ENCODE measurements at regions not wholly inside any gene's neighbourhood (a gene's known extent, or its start where the extent isn't known, plus 50 kb on each side); places are given as distances from the start of the nearest gene placed in this dataset.

DNA sequence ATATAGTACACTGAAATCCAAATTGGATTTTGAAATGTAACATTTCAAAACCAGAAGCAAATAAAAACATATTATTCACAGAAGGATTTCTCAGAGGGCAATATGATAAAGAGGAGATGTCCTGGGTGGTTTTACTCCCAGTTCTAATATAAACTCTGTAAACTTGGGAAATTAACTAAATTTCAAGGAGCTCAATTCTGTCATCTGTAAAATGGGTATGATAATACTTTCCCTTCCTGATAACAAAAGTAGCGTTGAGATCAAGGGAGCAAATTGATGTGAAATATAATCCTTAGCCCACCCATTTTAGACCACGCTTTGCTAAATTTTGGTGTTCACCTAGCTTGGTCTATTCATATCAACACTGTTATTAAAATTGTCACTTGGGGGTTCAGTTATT, 192.5 kb upstream of the BTG1 start:
- Histone ChIP-seq H3K4me3 (no peak overlapping the region), H3K79me2 (replicated peaks; ENCODE audit: insufficient read depth) (no peaks in the 10 kb centered on the region), H3K36me3 (ENCODE audit: insufficient read depth) (no peaks in the 10 kb centered on the region), H3K27me3 (ENCODE audit: insufficient read depth) (no peaks in the 10 kb centered on the region), H3K27ac (ENCODE audit: low read depth) (no peak overlapping the region), H3K4me2 (no peak overlapping the region), H2AFZ (no peak overlapping the region), H3F3A (replicated peaks; ENCODE audit: low read depth) (no peaks in the 10 kb centered on the region), H3K9me2 (ENCODE audit: insufficient read depth) (peaks cover 8% of the 10 kb centered on the region), H3K4me1 (ENCODE audit: insufficient read depth) (peaks cover 5% of the 10 kb centered on the region; the same call in 1 of the 2 replicates), H4K20me1 (replicated peaks; ENCODE audit: insufficient read depth) (no peaks in the 10 kb centered on the region)
- H3K36me3 Mint-ChIP-seq (ENCODE audit: low read depth): no peaks in the 10 kb centered on the region
- no peak for ATAC-seq
- H3K27me3 Mint-ChIP-seq (ENCODE audit: insufficient read depth, low read depth, poor library complexity): peaks cover 3% of the 10 kb centered on the region
- H3K4me3 Mint-ChIP-seq: no peak overlapping the region
- H3K9me3 Mint-ChIP-seq: no peaks in the 10 kb centered on the region
- H3K4me1 Mint-ChIP-seq: peaks cover 5% of the 10 kb centered on the region; the same call in 2 of the 3 replicates
- DNase-seq (ENCODE audit: low spot score): no peak
- H3K27ac Mint-ChIP-seq: no peak overlapping the region
- TF ChIP-seq, protein P1, sequence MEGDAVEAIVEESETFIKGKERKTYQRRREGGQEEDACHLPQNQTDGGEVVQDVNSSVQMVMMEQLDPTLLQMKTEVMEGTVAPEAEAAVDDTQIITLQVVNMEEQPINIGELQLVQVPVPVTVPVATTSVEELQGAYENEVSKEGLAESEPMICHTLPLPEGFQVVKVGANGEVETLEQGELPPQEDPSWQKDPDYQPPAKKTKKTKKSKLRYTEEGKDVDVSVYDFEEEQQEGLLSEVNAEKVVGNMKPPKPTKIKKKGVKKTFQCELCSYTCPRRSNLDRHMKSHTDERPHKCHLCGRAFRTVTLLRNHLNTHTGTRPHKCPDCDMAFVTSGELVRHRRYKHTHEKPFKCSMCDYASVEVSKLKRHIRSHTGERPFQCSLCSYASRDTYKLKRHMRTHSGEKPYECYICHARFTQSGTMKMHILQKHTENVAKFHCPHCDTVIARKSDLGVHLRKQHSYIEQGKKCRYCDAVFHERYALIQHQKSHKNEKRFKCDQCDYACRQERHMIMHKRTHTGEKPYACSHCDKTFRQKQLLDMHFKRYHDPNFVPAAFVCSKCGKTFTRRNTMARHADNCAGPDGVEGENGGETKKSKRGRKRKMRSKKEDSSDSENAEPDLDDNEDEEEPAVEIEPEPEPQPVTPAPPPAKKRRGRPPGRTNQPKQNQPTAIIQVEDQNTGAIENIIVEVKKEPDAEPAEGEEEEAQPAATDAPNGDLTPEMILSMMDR (conservative IDR thresholded peaks at IDR 0.05; ENCODE audit: low read depth in 2 of 2): no peak
- TF ChIP-seq EZH2 (IDR thresholded peaks at IDR 0.05; ENCODE audit: low read depth, unreplicated experiment) (no peak), ETS1 (IDR thresholded peaks at IDR 0.05) (no peak), ZNF462 (CRISPR knock-in tag; IDR thresholded peaks at IDR 0.05) (no peak), STAT1 (IDR thresholded peaks at IDR 0.05; ENCODE audit: unreplicated experiment) (no peak), NANOG (IDR thresholded peaks at IDR 0.05; ENCODE audit: borderline replicate concordance) (no peak), ZNF114 (CRISPR knock-in tag; IDR thresholded peaks at IDR 0.05) (no peak), POLR2AphosphoS5 (IDR thresholded peaks at IDR 0.05; ENCODE audit: low read depth) (no peak), ZNF331 (CRISPR knock-in tag; IDR thresholded peaks at IDR 0.05; ENCODE audit: low read depth) (no peak)
- TF ChIP-seq, protein P2, sequence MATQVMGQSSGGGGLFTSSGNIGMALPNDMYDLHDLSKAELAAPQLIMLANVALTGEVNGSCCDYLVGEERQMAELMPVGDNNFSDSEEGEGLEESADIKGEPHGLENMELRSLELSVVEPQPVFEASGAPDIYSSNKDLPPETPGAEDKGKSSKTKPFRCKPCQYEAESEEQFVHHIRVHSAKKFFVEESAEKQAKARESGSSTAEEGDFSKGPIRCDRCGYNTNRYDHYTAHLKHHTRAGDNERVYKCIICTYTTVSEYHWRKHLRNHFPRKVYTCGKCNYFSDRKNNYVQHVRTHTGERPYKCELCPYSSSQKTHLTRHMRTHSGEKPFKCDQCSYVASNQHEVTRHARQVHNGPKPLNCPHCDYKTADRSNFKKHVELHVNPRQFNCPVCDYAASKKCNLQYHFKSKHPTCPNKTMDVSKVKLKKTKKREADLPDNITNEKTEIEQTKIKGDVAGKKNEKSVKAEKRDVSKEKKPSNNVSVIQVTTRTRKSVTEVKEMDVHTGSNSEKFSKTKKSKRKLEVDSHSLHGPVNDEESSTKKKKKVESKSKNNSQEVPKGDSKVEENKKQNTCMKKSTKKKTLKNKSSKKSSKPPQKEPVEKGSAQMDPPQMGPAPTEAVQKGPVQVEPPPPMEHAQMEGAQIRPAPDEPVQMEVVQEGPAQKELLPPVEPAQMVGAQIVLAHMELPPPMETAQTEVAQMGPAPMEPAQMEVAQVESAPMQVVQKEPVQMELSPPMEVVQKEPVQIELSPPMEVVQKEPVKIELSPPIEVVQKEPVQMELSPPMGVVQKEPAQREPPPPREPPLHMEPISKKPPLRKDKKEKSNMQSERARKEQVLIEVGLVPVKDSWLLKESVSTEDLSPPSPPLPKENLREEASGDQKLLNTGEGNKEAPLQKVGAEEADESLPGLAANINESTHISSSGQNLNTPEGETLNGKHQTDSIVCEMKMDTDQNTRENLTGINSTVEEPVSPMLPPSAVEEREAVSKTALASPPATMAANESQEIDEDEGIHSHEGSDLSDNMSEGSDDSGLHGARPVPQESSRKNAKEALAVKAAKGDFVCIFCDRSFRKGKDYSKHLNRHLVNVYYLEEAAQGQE (IDR thresholded peaks at IDR 0.05; ENCODE audit: unreplicated experiment): no peak

Measured in GM23338 (cell line).